Endothelial cell of umbilical vein (primary cell): ENCODE measurements at regions not wholly inside any gene's neighbourhood (a gene's known extent, or its start where the extent isn't known, plus 50 kb on each side); places are given as distances from the start of the nearest gene placed in this dataset.

Source experiments
- CTCF ChIP-seq, 2 donors: IDR thresholded peaks; 1 replicate in 1 of 2; 2 replicates in 1 of 2; pipeline ENCODE4 v1.5.1; 2011; ENCODE audit warnings: low read length in 2 of 2, mild to moderate bottlenecking in 2 of 2, moderate library complexity in 2 of 2, control low read depth in 1 of 2, inconsistent platforms in 1 of 2, low read depth in 1 of 2; ENCODE audit not compliant: insufficient read depth in 1 of 2; ENCODE audit errors: extremely low read depth in 1 of 2
- EZH2 ChIP-seq: IDR thresholded peaks from 2 replicates; pipeline ENCODE4 v1.6.1; 2012; ENCODE audit warnings: borderline replicate concordance, low read depth, mild to moderate bottlenecking, moderate library complexity, low read length, inconsistent platforms; ENCODE audit not compliant: severe bottlenecking
- FOS ChIP-seq: IDR thresholded peaks from 2 replicates; pipeline ENCODE4 v1.6.1; 2011; ENCODE audit warnings: mild to moderate bottlenecking, low read length, moderate library complexity, borderline replicate concordance; ENCODE audit not compliant: insufficient read depth
- JUN ChIP-seq: IDR thresholded peaks from 2 replicates; pipeline ENCODE4 v1.6.1; 2011; ENCODE audit warnings: borderline replicate concordance, low read depth; ENCODE audit not compliant: insufficient read length, insufficient read depth
- MAX ChIP-seq: IDR thresholded peaks from 2 replicates; pipeline ENCODE4 v1.6.1; 2011; ENCODE audit not compliant: insufficient read depth, insufficient read length
- POLR2A ChIP-seq: IDR thresholded peaks from 2 replicates; pipeline ENCODE4 v1.6.1; 2012; ENCODE audit warnings: low read depth, mild to moderate bottlenecking, control low read depth, low read length

- TF ChIP-seq FOS, result no peak
- TF ChIP-seq EZH2, result no peak
- no peak for TF ChIP-seq CTCF (IDR thresholded peaks at IDR 0.05; ENCODE audit: extremely low read depth in 1 of 2, insufficient read depth in 1 of 2, low read depth in 1 of 2, low read length in 2 of 2)
- TF ChIP-seq POLR2A, result no peak
- TF ChIP-seq JUN, result no peak
- TF ChIP-seq MAX, result no peak
Measured at GRCh38 chr5:44674461-44674860, 134.3 kb upstream of the MRPS30 start.
